Hematopoietic multipotent progenitor cell treated with erythropoietin and hydrocortisone succinate and interleukin-3 and kit ligand, for 4 days (in vitro differentiated cells): ENCODE measurements at regions not wholly inside any gene's neighbourhood (a gene's known extent, or its start where the extent isn't known, plus 50 kb on each side); places are given as distances from the start of the nearest gene placed in this dataset.

Source experiments
- DNase-seq: peaks from one replicate; pipeline ENCODE4 v3.0.0-alpha.2; 2015

DNA sequence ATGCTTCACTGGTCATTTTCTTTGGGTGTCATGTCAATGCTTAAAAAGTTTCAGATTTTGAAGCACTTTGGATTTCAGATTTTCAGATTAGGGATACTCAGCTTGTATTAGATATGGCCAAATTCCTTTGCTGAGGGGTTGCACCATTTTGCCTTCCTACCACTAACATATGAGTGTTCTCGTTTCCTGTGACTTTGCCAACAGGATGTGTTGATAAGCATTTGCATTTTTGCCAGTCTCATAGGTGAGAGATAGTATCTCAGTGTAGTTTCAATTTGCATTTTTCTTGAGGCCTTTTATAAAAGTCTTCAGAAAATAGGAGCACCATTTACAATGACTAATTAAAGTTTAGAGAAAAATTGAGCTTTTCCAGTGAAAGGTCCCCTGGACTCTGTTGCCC lies 71.6 kb upstream of the CLCN4 start:
- DNase-seq: peak; percentile 55

DNA sequence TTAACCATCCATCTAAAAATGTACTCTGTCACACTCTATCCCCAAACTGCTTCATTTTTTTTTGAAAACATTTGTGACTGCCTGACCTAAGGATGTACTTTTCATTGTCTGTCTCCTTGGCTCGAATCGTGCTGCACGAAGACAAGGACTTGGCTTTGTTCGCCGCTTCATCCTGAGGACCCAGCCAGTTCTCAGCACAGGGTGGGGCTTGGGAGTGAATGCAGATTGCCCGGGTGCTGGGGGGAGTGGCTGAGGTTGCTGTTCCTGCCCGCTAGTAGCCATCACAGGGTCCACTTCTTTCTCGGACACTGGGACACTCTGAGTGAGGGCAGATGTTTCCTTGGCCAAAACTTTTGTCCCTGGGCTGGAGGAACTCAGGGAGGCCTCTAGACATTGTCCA lies 70.1 kb upstream of the CLCN4 start:
- no peak for DNase-seq

- no peak for DNase-seq
Observed at GRCh38 chrX:10087391-10087790, 69.4 kb upstream of the CLCN4 start.

- DNase-seq: no peak
Observed at GRCh38 chrX:10089378-10089795, 67.4 kb upstream of the CLCN4 start.

DNA sequence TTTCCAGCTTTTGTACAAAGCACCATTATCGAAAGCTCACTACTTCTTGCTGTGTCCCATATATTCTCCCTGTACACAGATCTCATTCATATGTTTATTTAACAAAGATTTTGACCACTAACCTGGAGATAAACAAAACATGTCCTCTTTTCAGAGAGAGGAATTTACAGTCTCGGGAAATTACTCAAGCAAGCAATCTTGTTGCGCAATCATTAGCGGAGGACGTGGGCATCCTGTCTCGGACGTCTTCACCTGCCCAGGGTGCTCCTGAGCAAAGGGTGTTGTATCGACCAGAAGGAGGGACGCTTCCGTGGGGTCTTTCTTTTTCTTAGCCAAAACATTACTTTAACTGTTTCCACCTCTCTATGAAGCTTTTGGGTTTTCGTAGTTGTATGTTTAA lies 66.5 kb upstream of the CLCN4 start:
- no peak for DNase-seq

DNA sequence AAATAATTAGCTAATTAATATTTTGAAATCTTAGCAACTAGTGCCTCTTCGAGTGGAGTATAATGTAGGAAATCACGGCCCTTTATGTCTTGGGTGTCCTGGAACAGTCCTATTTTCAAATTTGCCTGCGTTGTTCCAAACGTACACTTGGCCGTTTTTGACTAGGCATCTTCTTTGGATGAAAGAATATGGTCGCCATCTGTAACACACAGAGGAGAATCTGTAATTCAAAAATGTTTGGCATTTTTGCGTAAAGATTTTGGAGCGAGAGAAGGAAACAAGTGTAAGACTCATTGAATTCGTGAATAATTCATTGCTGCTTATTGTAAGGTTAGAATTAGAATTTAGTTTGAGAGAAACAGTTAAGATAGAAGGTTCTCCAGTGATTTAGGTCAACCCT lies 61.5 kb upstream of the CLCN4 start:
- DNase-seq: no peak

- no peak for DNase-seq
Observed at GRCh38 chrX:10095698-10096432, 60.9 kb upstream of the CLCN4 start.

GRCh38 chrX:10098270-10098713 lies 58.5 kb upstream of the CLCN4 start:
- DNase-seq: no peak

DNA sequence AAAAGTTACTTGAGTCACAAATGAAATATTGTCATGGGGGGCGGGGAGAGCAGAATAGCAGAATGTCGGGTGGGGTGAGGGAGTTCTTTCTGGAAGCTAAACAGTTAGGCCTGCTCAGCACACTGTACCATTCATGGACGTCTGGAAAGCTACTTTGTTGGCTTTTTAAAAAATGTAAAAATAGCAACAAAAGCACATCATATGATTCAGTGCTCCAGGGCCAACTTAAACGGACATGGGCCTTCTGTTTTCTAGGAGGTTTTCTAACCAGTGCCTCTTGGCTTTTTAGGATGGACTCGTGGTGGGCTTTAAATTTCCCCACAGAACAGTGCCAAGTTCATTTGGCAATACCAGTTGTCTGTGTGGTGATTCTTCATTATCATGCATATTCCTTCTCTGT lies 57.4 kb upstream of the CLCN4 start:
- DNase-seq: no peak

DNA sequence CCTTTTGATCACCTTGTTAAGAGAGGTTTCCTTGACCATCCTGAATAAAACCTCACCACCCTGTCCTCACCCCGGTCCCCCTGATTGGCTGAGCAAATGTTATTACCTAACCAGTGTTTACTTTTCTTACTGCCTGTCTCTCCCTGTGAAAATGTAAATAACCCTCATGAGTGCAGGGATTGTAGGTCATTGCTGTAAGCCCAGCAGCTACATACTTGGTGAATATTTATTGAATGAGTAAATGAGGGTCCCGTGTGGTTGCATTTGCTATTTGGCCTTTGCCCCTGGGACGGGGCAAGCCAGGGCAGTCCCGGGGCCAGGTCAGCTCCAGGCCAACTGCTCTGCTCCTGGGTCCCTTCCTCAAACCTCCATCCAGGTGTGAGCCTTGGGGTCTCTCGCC lies 55.5 kb upstream of the CLCN4 start:
- DNase-seq: no peak

GRCh38 chrX:10102046-10102704 lies 54.6 kb upstream of the CLCN4 start:
- no peak for DNase-seq

- DNase-seq: no peak
Observed at GRCh38 chrX:10103023-10103422, 53.8 kb upstream of the CLCN4 start.

- no peak for DNase-seq
Observed at GRCh38 chrX:10104958-10105658, 51.7 kb upstream of the CLCN4 start.

- DNase-seq: no peak
Observed at GRCh38 chrX:10106806-10107205, 50.0 kb upstream of the CLCN4 start.
